Brain microvascular endothelial cell (primary cell): ENCODE measurements at regions not wholly inside any gene's neighbourhood (a gene's known extent, or its start where the extent isn't known, plus 50 kb on each side); places are given as distances from the start of the nearest gene placed in this dataset.

ENCODE experiments used
- DNase-seq: peaks from one replicate; pipeline ENCODE4 v3.0.0-alpha.2; 2020
- H3K27ac ChIP-seq: fragments of 250-450 bp; sonication (Bioruptor Pico); 2 replicates; pipeline ENCODE4 v1.5.1; 2020; ENCODE audit warnings: mild to moderate bottlenecking, moderate library complexity
- H3K27me3 ChIP-seq: fragments of 250-450 bp; sonication (Bioruptor Pico); replicated peaks from 2 replicates; pipeline ENCODE4 v1.5.1; 2020; ENCODE audit warnings: mild to moderate bottlenecking
- H3K36me3 ChIP-seq: fragments of 250-450 bp; sonication (Bioruptor Pico); replicated peaks from 2 replicates; pipeline ENCODE4 v1.5.1; 2020; ENCODE audit warnings: mild to moderate bottlenecking
- H3K4me3 ChIP-seq: 2 replicates; pipeline ENCODE4 v1.5.1; 2011; ENCODE audit warnings: low read depth, mild to moderate bottlenecking, control low read depth, low read length, moderate library complexity
- in situ Hi-C: cut with HindIII; loops from 2 replicates; pipeline ENCODE4 v1.10.0; 2017; ENCODE audit warnings: low sequenced_read_pairs, low pct_ligation_motif_present
- TF ChIP-seq, protein P1 (sequence below): IDR thresholded peaks from 2 replicates; pipeline ENCODE4 v1.5.1; 2011; ENCODE audit warnings: low read depth, mild to moderate bottlenecking, moderate library complexity, low read length, control low read depth, inconsistent platforms; ENCODE audit errors: missing control alignments

DNA sequence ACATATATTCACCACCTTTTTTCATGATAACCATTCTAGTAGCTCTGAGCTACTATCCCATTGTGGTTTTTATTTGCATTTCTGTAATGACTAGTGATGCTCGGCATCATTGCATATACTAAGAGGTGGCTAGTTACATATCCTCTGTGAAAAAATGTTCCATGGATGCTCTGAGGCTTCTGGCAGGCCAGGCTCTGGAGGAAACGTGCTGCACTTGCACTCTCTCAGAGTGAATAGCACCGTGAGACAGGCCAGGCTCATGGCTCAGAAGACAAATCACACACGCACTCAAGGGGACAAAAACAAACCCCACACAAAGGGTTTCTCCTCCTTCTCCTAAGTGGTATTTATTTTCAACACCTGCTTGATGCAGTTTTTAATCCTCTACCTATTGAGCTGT lies 1085.3 kb upstream of the CNTNAP5 start:
- in situ Hi-C loops, result no loop called here
- DNase-seq, result no peak
- TF ChIP-seq, protein P1, sequence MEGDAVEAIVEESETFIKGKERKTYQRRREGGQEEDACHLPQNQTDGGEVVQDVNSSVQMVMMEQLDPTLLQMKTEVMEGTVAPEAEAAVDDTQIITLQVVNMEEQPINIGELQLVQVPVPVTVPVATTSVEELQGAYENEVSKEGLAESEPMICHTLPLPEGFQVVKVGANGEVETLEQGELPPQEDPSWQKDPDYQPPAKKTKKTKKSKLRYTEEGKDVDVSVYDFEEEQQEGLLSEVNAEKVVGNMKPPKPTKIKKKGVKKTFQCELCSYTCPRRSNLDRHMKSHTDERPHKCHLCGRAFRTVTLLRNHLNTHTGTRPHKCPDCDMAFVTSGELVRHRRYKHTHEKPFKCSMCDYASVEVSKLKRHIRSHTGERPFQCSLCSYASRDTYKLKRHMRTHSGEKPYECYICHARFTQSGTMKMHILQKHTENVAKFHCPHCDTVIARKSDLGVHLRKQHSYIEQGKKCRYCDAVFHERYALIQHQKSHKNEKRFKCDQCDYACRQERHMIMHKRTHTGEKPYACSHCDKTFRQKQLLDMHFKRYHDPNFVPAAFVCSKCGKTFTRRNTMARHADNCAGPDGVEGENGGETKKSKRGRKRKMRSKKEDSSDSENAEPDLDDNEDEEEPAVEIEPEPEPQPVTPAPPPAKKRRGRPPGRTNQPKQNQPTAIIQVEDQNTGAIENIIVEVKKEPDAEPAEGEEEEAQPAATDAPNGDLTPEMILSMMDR, result no peak
- H3K36me3 ChIP-seq, result no peaks in the 10 kb centered on the region
- no peak overlapping the region for H3K4me3 ChIP-seq
- no peaks in the 10 kb centered on the region for H3K27me3 ChIP-seq
- H3K27ac ChIP-seq, result no peak overlapping the region

DNA sequence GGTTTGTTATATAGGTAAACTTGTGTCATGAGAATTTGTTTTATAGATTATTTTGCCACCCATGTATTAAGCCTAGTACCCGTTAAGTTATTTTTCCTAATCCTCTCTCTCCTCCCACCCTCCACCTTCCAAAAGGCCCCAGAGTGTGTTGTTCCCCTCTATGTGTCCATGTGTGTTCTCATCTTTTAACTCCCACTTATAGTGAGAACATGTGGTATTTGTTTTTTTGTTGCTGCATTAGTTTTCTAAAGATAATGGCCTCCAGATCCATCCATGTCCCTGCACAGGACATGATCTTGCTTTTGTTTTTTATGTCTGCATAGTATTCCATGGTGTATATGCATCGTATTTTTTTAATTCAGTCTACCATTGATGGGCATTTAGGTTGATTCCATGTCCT lies 1075.6 kb upstream of the CNTNAP5 start:
- Histone ChIP-seq H3K27me3 (no peaks in the 10 kb centered on the region), H3K27ac (no peak overlapping the region), H3K4me3 (no peak overlapping the region), H3K36me3 (no peaks in the 10 kb centered on the region)
- no peak for DNase-seq
- in situ Hi-C loops, result no loop called here
- TF ChIP-seq, protein P1, result no peak

DNA sequence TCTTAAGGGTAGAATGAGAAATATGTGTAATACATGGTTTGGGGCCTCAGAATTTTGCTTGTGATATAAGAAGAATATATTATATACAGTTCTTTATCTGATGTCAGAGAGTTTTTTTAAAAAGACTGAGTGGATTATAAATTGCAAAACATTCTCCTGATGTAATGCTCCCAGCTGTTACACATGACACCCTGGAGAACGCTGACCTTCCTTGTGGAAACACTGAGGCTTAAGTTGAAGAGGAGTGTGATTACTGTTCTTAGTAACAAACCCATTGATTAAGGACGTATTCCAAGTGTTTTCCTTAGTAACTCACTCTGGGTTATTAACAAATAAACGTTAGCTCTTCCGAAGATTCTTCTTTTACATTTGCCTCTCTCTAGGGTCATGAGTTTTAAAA lies 1069.3 kb upstream of the CNTNAP5 start:
- TF ChIP-seq, protein P1, result no peak
- no peaks in the 10 kb centered on the region for H3K36me3 ChIP-seq
- no peak overlapping the region for H3K27ac ChIP-seq
- DNase-seq, result no peak
- H3K4me3 ChIP-seq, result no peak overlapping the region
- in situ Hi-C loops, result no loop called here
- no peaks in the 10 kb centered on the region for H3K27me3 ChIP-seq

DNA sequence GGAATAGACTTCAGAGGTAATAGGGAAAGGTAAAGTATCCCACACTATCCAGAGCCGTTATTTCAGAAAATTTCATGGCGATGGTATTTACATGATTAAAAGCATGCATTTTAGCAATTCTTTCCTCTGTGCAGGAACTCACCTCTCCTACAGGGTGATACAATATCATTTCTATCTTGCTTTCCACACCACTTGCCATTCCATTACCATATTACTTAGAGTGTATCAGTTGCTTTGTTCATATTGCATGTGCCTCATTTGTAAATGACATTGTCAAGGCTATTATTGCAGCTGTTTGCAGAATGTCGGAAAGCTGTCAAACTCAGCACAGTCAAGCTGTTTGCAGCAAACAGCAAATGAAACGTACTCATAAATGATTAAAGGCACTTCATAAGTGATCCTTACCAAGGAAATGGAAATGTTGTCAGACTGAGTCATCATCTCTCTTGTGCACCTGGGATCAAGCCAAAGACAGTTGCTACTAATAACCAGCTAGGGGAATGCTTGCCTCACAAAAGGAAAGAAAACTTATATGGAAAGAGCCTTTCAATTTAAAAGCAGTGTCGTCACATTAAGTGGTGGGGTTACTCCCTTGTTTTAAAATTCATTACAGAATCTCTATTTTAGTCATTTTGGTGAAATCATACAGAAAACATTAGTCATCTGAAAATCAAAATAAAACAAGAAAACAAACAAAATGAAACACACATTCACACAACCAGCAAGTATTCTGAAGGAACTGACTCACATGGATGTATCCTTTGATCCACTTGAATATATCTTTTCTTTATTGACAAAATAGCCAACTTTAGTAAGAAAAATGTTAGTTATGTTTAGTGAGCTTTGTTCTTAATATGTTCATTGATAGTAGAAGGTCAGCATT lies 1064.1 kb upstream of the CNTNAP5 start:
- TF ChIP-seq, protein P1, result peak; percentile 7
- no peak overlapping the region for H3K4me3 ChIP-seq
- DNase-seq, result peak; percentile 22
- H3K27me3 ChIP-seq, result no peaks in the 10 kb centered on the region
- H3K36me3 ChIP-seq, result no peaks in the 10 kb centered on the region
- in situ Hi-C loops, result no loop called here
- no peak overlapping the region for H3K27ac ChIP-seq

DNA sequence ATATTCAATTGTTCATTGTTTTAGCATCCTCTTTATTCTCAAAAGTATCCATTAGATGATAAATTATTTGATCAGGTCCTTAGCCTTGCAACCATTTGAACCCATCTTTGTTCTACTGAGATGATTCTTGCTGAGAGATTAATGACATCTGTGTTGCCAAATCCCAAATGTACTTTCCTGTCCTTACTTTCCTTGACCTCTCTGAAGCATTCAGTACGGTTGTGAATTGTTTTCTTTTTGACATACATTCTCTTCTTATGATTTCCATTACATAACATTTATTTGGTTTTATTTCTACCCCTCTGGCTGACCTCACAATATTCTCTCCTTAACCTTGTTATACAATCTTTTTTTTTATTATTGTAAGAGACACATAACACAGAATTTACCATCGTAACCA lies 1058.6 kb upstream of the CNTNAP5 start:
- in situ Hi-C loops, result no loop called here
- no peak overlapping the region for H3K4me3 ChIP-seq
- no peaks in the 10 kb centered on the region for H3K36me3 ChIP-seq
- DNase-seq, result no peak
- TF ChIP-seq, protein P1, result no peak
- no peak overlapping the region for H3K27ac ChIP-seq
- H3K27me3 ChIP-seq, result no peaks in the 10 kb centered on the region

DNA sequence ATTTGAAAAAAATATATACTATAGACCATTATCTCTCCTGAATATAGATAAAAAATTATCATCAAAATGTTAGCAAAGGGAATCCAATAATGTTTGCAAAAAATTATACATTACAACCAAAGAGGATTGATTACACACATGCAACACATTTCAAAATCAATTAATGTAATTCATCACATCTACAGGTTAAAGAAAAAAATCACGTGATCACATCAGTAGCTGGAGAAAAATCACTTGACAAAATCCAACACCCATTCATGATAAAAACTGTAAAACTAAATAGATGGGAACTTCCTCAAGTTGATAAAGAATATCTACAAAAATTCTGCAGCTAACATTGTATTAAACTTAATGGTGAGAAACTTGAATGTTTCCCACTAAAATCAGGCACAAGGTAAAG lies 1047.5 kb upstream of the CNTNAP5 start:
- H3K27me3 ChIP-seq, result no peaks in the 10 kb centered on the region
- DNase-seq, result no peak
- no peak overlapping the region for H3K4me3 ChIP-seq
- H3K27ac ChIP-seq, result no peak overlapping the region
- TF ChIP-seq, protein P1, result no peak
- in situ Hi-C loops, result no loop called here
- no peaks in the 10 kb centered on the region for H3K36me3 ChIP-seq
